ENCODE measurements at regions not wholly inside any gene's neighbourhood (a gene's known extent, or its start where the extent isn't known, plus 50 kb on each side); places are given as distances from the start of the nearest gene placed in this dataset.

- CTCF ChIA-PET: no interaction called here
These were observed 176.5 kb upstream of the INHBA start for GRCh38 chr7:41879403-41879802.

GRCh38 chr7:41878309-41879295, 175.7 kb upstream of the INHBA start:
- CTCF ChIA-PET: no interaction called here

More at GRCh38 chr7:41879403-41879802, 176.5 kb upstream of the INHBA start:
- POLR2A ChIA-PET: no interaction called here

GRCh38 chr7:41877118-41877517, 174.2 kb upstream of the INHBA start:
- ChIA-PET CTCF (no interaction called here), POLR2A (no interaction called here)

More at GRCh38 chr7:41878309-41879295, 175.7 kb upstream of the INHBA start:
- POLR2A ChIA-PET: no interaction called here

GRCh38 chr7:41875513-41875912, 172.6 kb upstream of the INHBA start:
- ChIA-PET CTCF (no interaction called here), POLR2A (no interaction called here)

GRCh38 chr7:41874201-41874785, 171.4 kb upstream of the INHBA start:
- ChIA-PET POLR2A (no interaction called here), CTCF (no interaction called here)

GRCh38 chr7:41873741-41874140, 170.9 kb upstream of the INHBA start:
- CTCF ChIA-PET: no interaction called here
- POLR2A ChIA-PET: no interaction called here

- ChIA-PET CTCF (no interaction called here), POLR2A (no interaction called here)
These were observed 170.1 kb upstream of the INHBA start for GRCh38 chr7:41872966-41873365.

GRCh38 chr7:41870461-41871138, 167.7 kb upstream of the INHBA start:
- POLR2A ChIA-PET: no interaction called here
- CTCF ChIA-PET: no interaction called here

GRCh38 chr7:41869997-41870396, 167.1 kb upstream of the INHBA start:
- ChIA-PET CTCF (no interaction called here), POLR2A (no interaction called here)

- ChIA-PET CTCF (no interaction called here), POLR2A (no interaction called here)
These were observed 166.7 kb upstream of the INHBA start for GRCh38 chr7:41869596-41869995.

GRCh38 chr7:41869091-41869490, 166.2 kb upstream of the INHBA start:
- POLR2A ChIA-PET: no interaction called here
- CTCF ChIA-PET: no interaction called here

- POLR2A ChIA-PET: no interaction called here
These were observed 164.9 kb upstream of the INHBA start for GRCh38 chr7:41867639-41868280.

GRCh38 chr7:41862261-41862660, 159.4 kb upstream of the INHBA start:
- CTCF ChIA-PET: no interaction called here
- POLR2A ChIA-PET: no interaction called here

More at GRCh38 chr7:41867639-41868280, 164.9 kb upstream of the INHBA start:
- CTCF ChIA-PET: no interaction called here

- POLR2A ChIA-PET: no interaction called here
- CTCF ChIA-PET: no interaction called here
These were observed 158.8 kb upstream of the INHBA start for GRCh38 chr7:41861642-41862041.

- POLR2A ChIA-PET: no interaction called here
- CTCF ChIA-PET: interaction anchor here (1.0 kb wide), 1 partner anchor 12 kb away, joined by 3 read pairs; no protein-coding TSS in a partner anchor
These were observed 155.3 kb upstream of the INHBA start for GRCh38 chr7:41858201-41858600.

GRCh38 chr7:41855798-41856197, 152.9 kb upstream of the INHBA start:
- ChIA-PET CTCF (no interaction called here), POLR2A (no interaction called here)

GRCh38 chr7:41847606-41848005, 144.7 kb upstream of the INHBA start:
- ChIA-PET CTCF (no interaction called here), POLR2A (no interaction called here)

GRCh38 chr7:41847151-41847550, 144.3 kb upstream of the INHBA start:
- CTCF ChIA-PET: no interaction called here
- POLR2A ChIA-PET: no interaction called here

- POLR2A ChIA-PET: no interaction called here
These were observed 140.1 kb upstream of the INHBA start for GRCh38 chr7:41842956-41843355.

GRCh38 chr7:41837916-41838315, 135.0 kb upstream of the INHBA start:
- ChIA-PET POLR2A (no interaction called here), CTCF (no interaction called here)

More at GRCh38 chr7:41842956-41843355, 140.1 kb upstream of the INHBA start:
- CTCF ChIA-PET: no interaction called here

Data from activated CD8-positive, alpha-beta memory T cell treated with anti-CD3 and anti-CD28 coated beads for 36 hours (primary cell).